Bronchial epithelial cell (primary cell): ENCODE measurements at regions not wholly inside any gene's neighbourhood (a gene's known extent, or its start where the extent isn't known, plus 50 kb on each side); places are given as distances from the start of the nearest gene placed in this dataset.

ENCODE experiments used
- DNase-seq: peaks from one replicate; pipeline ENCODE4 v3.0.0-alpha.2; 2010; ENCODE audit warnings: low read depth
- FAIRE-seq: peaks from 2 replicates; lab custom pipeline; 2011; peaks lifted over from hg19 to GRCh38; lab: Jason Lieb, UNC
- H3K27me3 ChIP-seq: 2 replicates; pipeline ENCODE4 v1.5.1; 2011; ENCODE audit warnings: low read length; ENCODE audit not compliant: control insufficient read depth, insufficient read depth
- H3K36me3 ChIP-seq: 2 replicates; pipeline ENCODE4 v1.5.1; 2011; ENCODE audit warnings: low read length; ENCODE audit not compliant: control insufficient read depth, insufficient read depth
- H3K4me3 ChIP-seq: 2 replicates; pipeline ENCODE4 v1.5.1; 2011; ENCODE audit warnings: mild to moderate bottlenecking, low read depth, low read length, control low read depth
- CTCF ChIP-seq: IDR thresholded peaks from 2 replicates; pipeline ENCODE4 v1.5.1; 2011; ENCODE audit warnings: mild to moderate bottlenecking, moderate library complexity, low read length, control low read depth, inconsistent platforms; ENCODE audit not compliant: insufficient read depth, severe bottlenecking

GRCh38 chr9:80107931-80108660 lies 536.3 kb downstream of the TLE4 start:
- H3K36me3 ChIP-seq, result no peaks in the 10 kb centered on the region
- H3K4me3 ChIP-seq, result no peak overlapping the region
- no peak for TF ChIP-seq CTCF
- DNase-seq (no peak), FAIRE-seq (no peak)
- H3K27me3 ChIP-seq, result no peaks in the 10 kb centered on the region

GRCh38 chr9:80097476-80097875 lies 525.7 kb downstream of the TLE4 start:
- H3K36me3 ChIP-seq, result no peaks in the 10 kb centered on the region
- no peak for TF ChIP-seq CTCF
- no peaks in the 10 kb centered on the region for H3K27me3 ChIP-seq
- no peak for FAIRE-seq
- DNase-seq, result peak; percentile 3
- no peak overlapping the region for H3K4me3 ChIP-seq

- H3K36me3 ChIP-seq, result no peaks in the 10 kb centered on the region
- H3K4me3 ChIP-seq, result no peak overlapping the region
- no peak for TF ChIP-seq CTCF
- H3K27me3 ChIP-seq, result no peaks in the 10 kb centered on the region
- DNase-seq, result no peak
- FAIRE-seq, result no peak
Observed at GRCh38 chr9:80094176-80094771, 522.5 kb downstream of the TLE4 start.

- no peak for FAIRE-seq
- TF ChIP-seq CTCF, result no peak
- H3K36me3 ChIP-seq, result no peaks in the 10 kb centered on the region
- DNase-seq, result no peak
- H3K27me3 ChIP-seq, result no peaks in the 10 kb centered on the region
- H3K4me3 ChIP-seq, result no peak overlapping the region
Observed at GRCh38 chr9:80093695-80094094, 521.9 kb downstream of the TLE4 start.

- DNase-seq (no peak), FAIRE-seq (no peak)
- TF ChIP-seq CTCF, result no peak
- Histone ChIP-seq H3K27me3 (no peaks in the 10 kb centered on the region), H3K36me3 (no peaks in the 10 kb centered on the region), H3K4me3 (no peak overlapping the region)
Observed at GRCh38 chr9:80091526-80091925, 519.8 kb downstream of the TLE4 start.
